Aorta (tissue), 5 donors: ENCODE measurements at regions not wholly inside any gene's neighbourhood (a gene's known extent, or its start where the extent isn't known, plus 50 kb on each side); places are given as distances from the start of the nearest gene placed in this dataset.

Experiments used
- ATAC-seq: fragments of 200-7000 bp; cut with Tn5 transposase; one replicate; pipeline ENCODE4 v1.9.1; 2022; ENCODE audit warnings: moderate library complexity; ENCODE audit not compliant: low FRiP score
- DNase-seq, 2 donors: peaks; one replicate each; pipeline ENCODE4 v3.0.0-alpha.2; 2020
- H3K27ac ChIP-seq, 2 donors: one replicate each; pipeline ENCODE4 v1.5.1; 2013; ENCODE audit warnings: low read length in 2 of 2, mild to moderate bottlenecking in 2 of 2, moderate library complexity in 2 of 2, control low read depth in 1 of 2, inconsistent platforms in 1 of 2, low read depth in 1 of 2
- H3K27me3 ChIP-seq, 2 donors: one replicate each; pipeline ENCODE4 v1.6.1; 2013; ENCODE audit warnings: control low read depth in 1 of 2, low read length in 1 of 2, mild to moderate bottlenecking in 1 of 2, moderate library complexity in 1 of 2; ENCODE audit not compliant: insufficient read depth in 2 of 2, control insufficient read depth in 1 of 2
- H3K36me3 ChIP-seq, 2 donors: one replicate each; pipeline ENCODE4 v1.6.1; 2013; ENCODE audit warnings: control low read depth in 1 of 2, low read length in 1 of 2, mild to moderate bottlenecking in 1 of 2; ENCODE audit not compliant: insufficient read depth in 2 of 2, control insufficient read depth in 1 of 2
- H3K4me1 ChIP-seq, 2 donors: one replicate each; pipeline ENCODE4 v1.6.1; 2013; ENCODE audit warnings: low read length in 2 of 2, control low read depth in 1 of 2, mild to moderate bottlenecking in 1 of 2, moderate library complexity in 1 of 2; ENCODE audit not compliant: insufficient read depth in 2 of 2, control insufficient read depth in 1 of 2
- H3K4me3 ChIP-seq, 2 donors: one replicate each; pipeline ENCODE4 v1.5.1; 2013; ENCODE audit warnings: low read length in 2 of 2, control low read depth in 1 of 2, mild to moderate bottlenecking in 1 of 2
- H3K9me3 ChIP-seq: one replicate; pipeline ENCODE4 v1.6.1; 2013; ENCODE audit warnings: mild to moderate bottlenecking, low read length; ENCODE audit not compliant: control insufficient read depth
- WGBS, 2 donors: extraction: QIAGEN DNeasy Blood & Tissue Kit; methylation state at CpG; one replicate each; pipeline ENCODE4 v1.1.7; 2013; 5-methylcytosine and 5-hydroxymethylcytosine counted together
- intact Hi-C, 2 donors: fragments of 100-400 bp; cut with DNase I; formaldehyde crosslinking; loops; one replicate each; pipeline versions ENCODE4 v1.14.2 to v1.15.0; 2022
- donor health status: healthy with polysubstance abuse.
- donor health status: Bipolar disorder and iron deficiency.
- donor health status: DM: no; HTN: no; CAD: no.
- donor health status: DM: no; HTN: no; CAD: no.
- donor health status: DM: yes; HTN: yes; CAD: no.

- Histone ChIP-seq H3K4me1 (no peaks in the 10 kb centered on the region), H3K27me3 (no peaks in the 10 kb centered on the region), H3K4me3 (no peak overlapping the region), H3K36me3 (no peaks in the 10 kb centered on the region), H3K9me3 (no peaks in the 10 kb centered on the region), H3K27ac (no peak overlapping the region)
- 62 to 68% methylated on average over 1 of the region's 1 CpG for WGBS, 2 donors
- DNase-seq (no peak), ATAC-seq (peak; percentile 63)
- intact Hi-C loops, result loop anchor here in 1 of 2 donors (10.0 kb wide), 3 partner anchors 108 to 322 kb away; no protein-coding TSS in a partner anchor
Measured at GRCh38 chr11:103792981-103793468, 243.4 kb upstream of the DDI1 start.

GRCh38 chr11:103794262-103794661 is 242.2 kb upstream of the DDI1 start:
- no peak for DNase-seq
- Histone ChIP-seq H3K36me3 (no peaks in the 10 kb centered on the region), H3K27me3 (no peaks in the 10 kb centered on the region), H3K4me3 (no peak overlapping the region), H3K4me1 (no peaks in the 10 kb centered on the region), H3K27ac (no peak overlapping the region), H3K9me3 (no peaks in the 10 kb centered on the region)
- peak; percentile 81 for ATAC-seq
- WGBS, 2 donors, result 24 to 35% methylated on average over 2 of the region's 2 CpGs
- intact Hi-C loops, result loop anchor here in 1 of 2 donors (10.0 kb wide), 3 partner anchors 109 to 321 kb away; no protein-coding TSS in a partner anchor

- no peak overlapping the region for H3K27ac ChIP-seq
- no peaks in the 10 kb centered on the region for H3K27me3 ChIP-seq
- no peaks in the 10 kb centered on the region for H3K9me3 ChIP-seq
- 0 to 3% methylated on average over 1 of the region's 1 CpG for WGBS, 2 donors
- peaks cover 0 to 6% of the 10 kb centered on the region in 2 donors for H3K4me1 ChIP-seq
- intact Hi-C loops, result loop anchor here in 1 of 2 donors (10.0 kb wide), 3 partner anchors 113 to 317 kb away; no protein-coding TSS in a partner anchor
- peaks cover 0 to 3% of the 10 kb centered on the region in 2 donors for H3K36me3 ChIP-seq
- DNase-seq (no peak), ATAC-seq (no peak)
- H3K4me3 ChIP-seq, result no peak overlapping the region
Measured at GRCh38 chr11:103798026-103798425, 238.4 kb upstream of the DDI1 start.

- ATAC-seq (no peak), DNase-seq (no peak)
- intact Hi-C loops, result loop anchor here in 1 of 2 donors (10.0 kb wide), 3 partner anchors 114 to 316 kb away; no protein-coding TSS in a partner anchor
- H3K4me3 ChIP-seq, result no peak overlapping the region
- peaks cover 0 to 3% of the 10 kb centered on the region in 2 donors for H3K36me3 ChIP-seq
- no peak overlapping the region for H3K27ac ChIP-seq
- no peaks in the 10 kb centered on the region for H3K9me3 ChIP-seq
- no peaks in the 10 kb centered on the region for H3K27me3 ChIP-seq
- H3K4me1 ChIP-seq, result peaks cover 0 to 7% of the 10 kb centered on the region in 2 donors
- WGBS, 2 donors, result 72 to 84% methylated on average over 3 of the region's 3 CpGs
Measured at GRCh38 chr11:103798446-103798845, 238.0 kb upstream of the DDI1 start.

GRCh38 chr11:103800406-103801114 is 235.9 kb upstream of the DDI1 start:
- DNase-seq (peak; percentile 27 to 50), ATAC-seq (peak; percentile 28)
- Histone ChIP-seq H3K27ac (peak overlapping the region in 1 of 2 donors; percentile 52), H3K9me3 (no peaks in the 10 kb centered on the region), H3K4me1 (peaks cover 0 to 10% of the 10 kb centered on the region in 2 donors), H3K36me3 (peaks cover 0 to 3% of the 10 kb centered on the region in 2 donors), H3K4me3 (no peak overlapping the region), H3K27me3 (no peaks in the 10 kb centered on the region)
- WGBS, 2 donors, result 6 to 12% methylated on average over 9 of the region's 9 CpGs
- intact Hi-C loops, result loop anchor here in 1 of 2 donors (5.0 kb wide), 1 partner anchor 37 kb away; no protein-coding TSS in a partner anchor

- DNase-seq (no peak), ATAC-seq (no peak)
- H3K27ac ChIP-seq, result peak overlapping the region in 1 of 2 donors; percentile 27
- H3K36me3 ChIP-seq, result peaks cover 0 to 3% of the 10 kb centered on the region in 2 donors
- peaks cover 0 to 10% of the 10 kb centered on the region in 2 donors for H3K4me1 ChIP-seq
- no peaks in the 10 kb centered on the region for H3K9me3 ChIP-seq
- H3K4me3 ChIP-seq, result no peak overlapping the region
- intact Hi-C loops, result loop anchor here in 1 of 2 donors (5.0 kb wide), 1 partner anchor 34 kb away; no protein-coding TSS in a partner anchor
- WGBS, 2 donors, result 62 to 63% methylated on average over 3 of the region's 3 CpGs
- no peaks in the 10 kb centered on the region for H3K27me3 ChIP-seq
Measured at GRCh38 chr11:103803062-103803461, 233.4 kb upstream of the DDI1 start.

GRCh38 chr11:103805688-103806009 is 230.8 kb upstream of the DDI1 start:
- Histone ChIP-seq H3K27me3 (no peaks in the 10 kb centered on the region), H3K4me1 (peaks cover 0 to 6% of the 10 kb centered on the region in 2 donors), H3K36me3 (no peaks in the 10 kb centered on the region), H3K27ac (no peak overlapping the region), H3K4me3 (no peak overlapping the region), H3K9me3 (no peaks in the 10 kb centered on the region)
- intact Hi-C loops, result no loop called here
- DNase-seq (no peak), ATAC-seq (no peak)

GRCh38 chr11:103806130-103806895 is 230.1 kb upstream of the DDI1 start:
- DNase-seq, result peak in 1 of 2 donors; percentile 44
- H3K4me3 ChIP-seq, result no peak overlapping the region
- H3K27ac ChIP-seq, result no peak overlapping the region
- no peaks in the 10 kb centered on the region for H3K9me3 ChIP-seq
- H3K36me3 ChIP-seq, result no peaks in the 10 kb centered on the region
- ATAC-seq, result peak; percentile 79
- WGBS, 2 donors, result 22 to 32% methylated on average over 5 of the region's 5 CpGs
- intact Hi-C loops, result no loop called here
- peaks cover 0 to 4% of the 10 kb centered on the region in 2 donors for H3K4me1 ChIP-seq
- H3K27me3 ChIP-seq, result no peaks in the 10 kb centered on the region
